ENCODE measurements at regions not wholly inside any gene's neighbourhood (a gene's known extent, or its start where the extent isn't known, plus 50 kb on each side); places are given as distances from the start of the nearest gene placed in this dataset.
"Not testable (repeated sequence)": the region's sequence is repeated elsewhere in the genome, so short reads cannot be mapped to it uniquely, and the experiment has no call there.

- no peak for DNase-seq
These were observed 73.0 kb upstream of the RGPD5 start for GRCh38 chr2:109721135-109721534.

- no peak for DNase-seq
These were observed 72.5 kb upstream of the RGPD5 start for GRCh38 chr2:109721626-109722025.

GRCh38 chr2:109722026-109722425, 72.1 kb upstream of the RGPD5 start:
- DNase-seq: no peak

- DNase-seq: not testable (repeated sequence)
These were observed 71.5 kb upstream of the RGPD5 start for GRCh38 chr2:109722640-109723039.

- DNase-seq: not testable (repeated sequence)
These were observed 71.0 kb upstream of the RGPD5 start for GRCh38 chr2:109723153-109723552.

- DNase-seq: no peak
These were observed 69.3 kb upstream of the RGPD5 start for GRCh38 chr2:109724533-109725460.

- no peak for DNase-seq
These were observed 67.5 kb upstream of the RGPD5 start for GRCh38 chr2:109726379-109727270.

- DNase-seq: no peak
These were observed 66.1 kb upstream of the RGPD5 start for GRCh38 chr2:109727929-109728447.

- not testable (repeated sequence) for DNase-seq
These were observed 60.4 kb upstream of the RGPD5 start for GRCh38 chr2:109733746-109734145.

GRCh38 chr2:109736177-109736827, 57.8 kb upstream of the RGPD5 start:
- peak; percentile 42 for DNase-seq
